ENCODE measurements at regions not wholly inside any gene's neighbourhood (a gene's known extent, or its start where the extent isn't known, plus 50 kb on each side); places are given as distances from the start of the nearest gene placed in this dataset.

GRCh38 chr1:192010406-192010805, 147.9 kb upstream of the RGS18 start (continued):
- no peak for TF ChIP-seq ZHX1 (conservative IDR thresholded peaks at IDR 0.05; ENCODE audit: low read length)
- no peak for TF ChIP-seq NFE2L1 (tag; IDR thresholded peaks at IDR 0.05; ENCODE audit: borderline replicate concordance, low read depth)
- TF ChIP-seq MEF2A (IDR thresholded peaks at IDR 0.05; ENCODE audit: control insufficient read depth, low read depth, low read length), result no peak

GRCh38 chr1:192011525-192011924, 146.7 kb upstream of the RGS18 start:
- Histone ChIP-seq H3K27ac (ENCODE audit: extremely low read depth, low read depth, low read length) (no peak overlapping the region), H3K79me2 (ENCODE audit: control insufficient read depth, insufficient read depth, low read length) (no peaks in the 10 kb centered on the region), H3K4me3 (no peak overlapping the region), H3K27me3 (ENCODE audit: control insufficient read depth in 2 of 2, insufficient read depth in 2 of 2, low read length in 2 of 2) (no peaks in the 10 kb centered on the region), H2AFZ (ENCODE audit: low read depth, low read length) (no peak overlapping the region), H4K20me1 (replicated peaks; ENCODE audit: control insufficient read depth, insufficient read depth, low read length) (no peaks in the 10 kb centered on the region), H3K4me1 (replicated peaks in 1 of 2; ENCODE audit: control insufficient read depth in 2 of 2, insufficient read depth in 2 of 2, low read length in 2 of 2) (no peaks in the 10 kb centered on the region), H3K9me3 (replicated peaks; ENCODE audit: control insufficient read depth, insufficient read depth, low read depth, low read length) (no peaks in the 10 kb centered on the region), H3K36me3 (ENCODE audit: control insufficient read depth, insufficient read depth, low read length) (no peaks in the 10 kb centered on the region), H3K9me1 (ENCODE audit: control insufficient read depth, insufficient read depth, low read length) (no peaks in the 10 kb centered on the region), H3K9ac (ENCODE audit: insufficient read depth in 1 of 2, low read depth in 2 of 2, low read length in 2 of 2) (no peak overlapping the region), H3K4me2 (ENCODE audit: insufficient read depth, low read length) (no peak overlapping the region)
- no TSS peak for BruUV-seq (replicated peaks)
- intact Hi-C loops (cut with micrococcal nuclease) (no loop called here), in situ Hi-C loops (cut with MboI) (no loop called here)
- ChIA-PET CTCF (ENCODE audit: low intra/inter-chr PET ratio) (no interaction called here), POLR2A (no interaction called here)
- FAIRE-seq (no peak), ATAC-seq (no peak), DNase-seq (ENCODE audit: extremely low read depth in 1 of 4, low spot score in 3 of 4) (no peak)
- 76% methylated on average over 11 of the region's 11 CpGs for WGBS (ENCODE audit: insufficient coverage, low coverage, missing lambda C conversion rate)
- TF ChIP-seq DLX4 (CRISPR knock-in tag; IDR thresholded peaks at IDR 0.05) (no peak), FOXM1 (IDR thresholded peaks at IDR 0.05; ENCODE audit: low read depth) (peak; percentile 28; the same call in 1 of the 2 replicates), FOXM1 (CRISPR knock-in tag; IDR thresholded peaks at IDR 0.05; ENCODE audit: low read depth) (no peak), ELF2 (CRISPR knock-in tag; IDR thresholded peaks at IDR 0.05) (no peak), BCOR (IDR thresholded peaks at IDR 0.05) (no peak), ZNF449 (CRISPR knock-in tag; IDR thresholded peaks at IDR 0.05) (no peak), ARNT (IDR thresholded peaks at IDR 0.05) (no peak), KDM1A (IDR thresholded peaks at IDR 0.05) (no peak), PHF8 (IDR thresholded peaks at IDR 0.05; ENCODE audit: borderline replicate concordance, low read length) (no peak)
- TF ChIP-seq, protein P1, sequence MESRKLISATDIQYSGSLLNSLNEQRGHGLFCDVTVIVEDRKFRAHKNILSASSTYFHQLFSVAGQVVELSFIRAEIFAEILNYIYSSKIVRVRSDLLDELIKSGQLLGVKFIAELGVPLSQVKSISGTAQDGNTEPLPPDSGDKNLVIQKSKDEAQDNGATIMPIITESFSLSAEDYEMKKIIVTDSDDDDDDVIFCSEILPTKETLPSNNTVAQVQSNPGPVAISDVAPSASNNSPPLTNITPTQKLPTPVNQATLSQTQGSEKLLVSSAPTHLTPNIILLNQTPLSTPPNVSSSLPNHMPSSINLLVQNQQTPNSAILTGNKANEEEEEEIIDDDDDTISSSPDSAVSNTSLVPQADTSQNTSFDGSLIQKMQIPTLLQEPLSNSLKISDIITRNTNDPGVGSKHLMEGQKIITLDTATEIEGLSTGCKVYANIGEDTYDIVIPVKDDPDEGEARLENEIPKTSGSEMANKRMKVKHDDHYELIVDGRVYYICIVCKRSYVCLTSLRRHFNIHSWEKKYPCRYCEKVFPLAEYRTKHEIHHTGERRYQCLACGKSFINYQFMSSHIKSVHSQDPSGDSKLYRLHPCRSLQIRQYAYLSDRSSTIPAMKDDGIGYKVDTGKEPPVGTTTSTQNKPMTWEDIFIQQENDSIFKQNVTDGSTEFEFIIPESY (CRISPR knock-in tag; IDR thresholded peaks at IDR 0.05), result 0 out of 2 replicates have a peak, but pooled peaks have one; percentile 33
